A673 (cell line): ENCODE measurements at regions not wholly inside any gene's neighbourhood (a gene's known extent, or its start where the extent isn't known, plus 50 kb on each side); places are given as distances from the start of the nearest gene placed in this dataset.

ENCODE experiments used
- CTCF ChIP-seq: fragments of 300-800, 200-600 bp; sonication (generic); conservative IDR thresholded peaks from 2 replicates; pipeline ENCODE4 v1.5.1; 2017; ENCODE audit warnings: low read depth, mild to moderate bottlenecking, antibody characterized with exemption, low read length, moderate library complexity, mixed read lengths
- EZH2 ChIP-seq: fragments of 200-600 bp; sonication (generic); IDR thresholded peaks from 2 replicates; pipeline ENCODE4 v1.6.1; 2017; ENCODE audit warnings: borderline replicate concordance, low read depth, mild to moderate bottlenecking, mixed read lengths, antibody characterized with exemption, low read length; ENCODE audit not compliant: poor library complexity, severe bottlenecking

DNA sequence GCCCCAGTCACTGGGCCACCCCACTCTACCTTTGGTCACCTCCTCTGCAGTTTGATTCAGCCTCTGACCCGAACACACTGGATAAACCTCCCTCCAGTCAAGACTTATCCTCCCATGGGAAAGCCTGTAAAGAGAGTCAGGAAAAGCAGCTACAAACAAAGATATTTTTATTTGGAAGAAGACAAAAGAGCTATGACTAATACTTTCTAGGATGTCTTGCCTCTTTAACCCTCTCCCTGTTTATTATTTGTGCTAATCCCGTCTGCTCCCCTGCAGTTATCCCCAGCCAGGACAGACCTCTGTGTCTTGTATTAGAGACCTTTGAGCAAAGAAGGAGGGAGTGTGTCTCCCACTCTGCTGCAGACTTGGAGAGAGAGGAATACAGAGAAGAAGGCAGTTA lies 178.3 kb downstream of the EFNB2 start:
- TF ChIP-seq CTCF (no peak), EZH2 (no peak)
